Activated CD8-positive, alpha-beta memory T cell treated with anti-CD3 and anti-CD28 coated beads for 24 hours (primary cell): ENCODE measurements at regions not wholly inside any gene's neighbourhood (a gene's known extent, or its start where the extent isn't known, plus 50 kb on each side); places are given as distances from the start of the nearest gene placed in this dataset.

Experiments used
- DNase-seq: peaks from one replicate; pipeline ENCODE4 v3.0.0-alpha.2; 2020

DNA sequence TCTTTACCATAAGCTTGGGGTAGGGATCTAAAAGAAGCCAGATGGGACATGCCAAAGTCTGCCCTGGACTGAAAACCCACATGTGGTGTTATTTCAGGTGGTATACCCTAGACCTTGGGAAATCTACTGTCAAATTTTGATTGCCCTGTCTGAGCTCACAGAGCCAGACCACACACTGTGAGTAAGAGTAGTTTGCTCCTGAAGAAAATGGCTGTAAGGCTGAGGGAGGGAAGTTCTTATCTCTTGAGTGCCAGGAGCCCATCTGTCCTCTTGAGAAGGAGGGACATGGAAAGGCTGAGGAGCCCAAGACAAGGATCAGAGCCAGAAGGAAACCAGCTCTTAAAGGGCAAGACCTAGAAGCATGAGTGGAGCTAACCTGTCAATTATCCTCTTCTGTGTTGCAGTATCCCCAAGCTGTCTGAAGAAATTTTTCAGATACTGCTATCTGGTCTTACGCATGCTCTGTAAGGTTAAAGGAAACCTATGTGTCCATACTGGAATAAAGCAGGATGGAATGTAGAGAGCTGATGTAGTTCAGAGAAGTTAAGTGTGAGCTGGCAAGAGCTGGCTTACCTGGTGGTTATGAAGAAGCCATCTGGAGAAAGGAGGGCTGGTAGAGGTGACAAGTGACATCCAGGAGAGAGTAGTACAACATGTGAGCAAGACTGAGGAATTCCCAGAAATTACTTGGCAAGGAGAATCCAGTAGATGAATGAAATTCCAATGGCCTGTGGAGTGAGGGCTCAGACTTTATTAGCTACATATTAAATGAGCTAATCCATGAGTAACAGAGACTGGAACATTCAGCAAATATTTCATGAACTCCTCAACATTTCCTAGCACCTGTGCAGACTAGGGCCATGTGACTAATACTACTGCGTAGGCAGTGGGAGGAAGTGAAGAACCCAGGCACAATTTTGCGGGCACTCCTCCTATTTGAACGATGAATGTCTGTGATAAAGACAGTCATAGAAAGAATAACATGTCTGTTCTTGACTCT is 389.1 kb upstream of the KIF2A start:
- no peak for DNase-seq

DNA sequence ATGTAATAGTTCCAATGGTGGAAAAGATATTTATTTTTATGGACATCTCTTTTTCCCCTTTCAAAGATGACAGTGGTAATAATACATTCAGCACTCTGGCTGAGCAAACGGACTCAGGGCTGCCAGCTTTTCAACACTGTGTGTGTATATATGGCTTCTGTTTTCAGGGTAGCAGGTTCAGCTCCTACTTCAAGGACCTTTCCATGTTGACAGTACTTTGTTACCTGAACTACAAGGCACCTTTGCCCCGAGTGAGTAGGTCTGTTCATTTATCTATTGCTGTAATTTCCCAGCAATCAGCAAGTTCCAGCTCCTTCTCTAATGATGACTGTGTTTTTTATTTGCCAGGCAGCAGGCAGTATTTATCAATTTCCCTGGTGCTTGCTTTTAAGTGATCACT is 387.4 kb upstream of the KIF2A start:
- DNase-seq, result no peak

DNA sequence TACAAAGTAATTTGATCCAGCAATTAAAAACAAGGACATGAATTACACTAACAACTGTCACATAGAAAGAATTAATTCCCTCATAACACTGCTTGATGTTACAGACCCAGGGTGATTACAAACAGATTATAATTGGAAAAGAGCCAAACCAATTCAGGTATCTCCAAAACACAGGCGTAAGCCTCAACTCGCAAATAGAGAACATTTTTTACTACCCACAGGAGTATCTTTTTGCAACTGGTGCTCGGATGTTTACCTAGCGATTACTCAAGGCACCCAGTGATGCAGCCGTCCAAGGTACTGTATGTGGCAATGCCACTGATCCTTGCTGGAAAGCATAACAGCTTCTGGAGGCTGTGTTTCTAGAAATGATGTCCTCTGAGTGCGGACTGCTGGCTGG is 386.1 kb upstream of the KIF2A start:
- DNase-seq, result no peak

DNA sequence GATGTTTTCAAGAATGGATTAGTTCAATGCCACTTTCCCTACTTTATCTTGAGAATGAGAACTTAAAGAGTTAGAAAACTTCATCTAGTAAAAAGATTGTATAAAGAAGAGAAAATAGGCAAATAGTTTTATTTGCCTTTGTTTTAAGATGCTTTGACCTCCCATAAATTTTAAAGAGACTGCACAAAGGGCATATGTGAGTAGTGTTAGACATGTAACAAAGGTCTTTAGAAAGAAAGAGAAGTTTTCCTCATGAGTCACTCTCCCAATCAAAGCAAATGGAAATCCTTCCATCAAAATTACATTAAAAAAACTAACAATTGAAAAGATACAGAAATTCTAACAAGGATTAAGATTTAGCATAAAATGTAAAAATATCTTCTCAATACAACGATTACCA is 381.8 kb upstream of the KIF2A start:
- DNase-seq, result no peak

DNA sequence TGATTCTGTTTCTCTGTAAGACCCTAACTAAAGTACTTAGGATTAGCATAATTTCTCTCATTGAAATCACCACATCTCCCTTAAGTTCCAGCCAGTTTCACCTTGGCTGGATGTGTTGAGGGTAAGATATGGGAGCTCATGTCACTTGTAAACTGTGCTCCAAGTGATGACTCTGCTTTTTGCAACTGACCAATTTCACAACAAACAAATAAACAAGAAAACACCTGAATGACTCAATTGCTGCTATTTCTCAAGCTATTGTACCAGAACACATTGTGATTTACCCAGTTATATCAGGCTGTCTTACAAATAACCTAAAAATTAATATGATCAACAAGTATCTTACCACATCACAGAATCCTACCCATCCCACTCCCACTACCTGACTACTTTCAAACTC is 379.1 kb upstream of the KIF2A start:
- no peak for DNase-seq

DNA sequence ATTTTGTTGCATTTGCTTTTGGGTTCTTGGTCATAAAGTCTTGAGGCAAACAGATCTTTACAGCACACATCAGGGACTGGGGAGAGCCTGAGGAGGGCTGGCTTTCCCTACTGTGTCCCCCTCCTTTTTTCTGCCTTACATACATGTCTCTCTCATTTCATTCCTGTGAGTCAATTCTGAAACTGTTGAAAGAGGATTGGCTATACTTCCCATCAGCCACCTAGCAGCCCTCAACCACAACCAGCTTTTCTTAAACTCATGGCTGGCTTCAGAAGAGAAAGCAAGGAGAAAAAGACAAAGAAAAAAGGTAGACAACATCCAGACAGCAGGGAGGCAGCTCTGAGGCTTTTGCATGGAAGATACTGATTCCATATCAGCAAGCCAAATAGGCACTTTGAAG is 374.8 kb upstream of the KIF2A start:
- DNase-seq, result no peak

DNA sequence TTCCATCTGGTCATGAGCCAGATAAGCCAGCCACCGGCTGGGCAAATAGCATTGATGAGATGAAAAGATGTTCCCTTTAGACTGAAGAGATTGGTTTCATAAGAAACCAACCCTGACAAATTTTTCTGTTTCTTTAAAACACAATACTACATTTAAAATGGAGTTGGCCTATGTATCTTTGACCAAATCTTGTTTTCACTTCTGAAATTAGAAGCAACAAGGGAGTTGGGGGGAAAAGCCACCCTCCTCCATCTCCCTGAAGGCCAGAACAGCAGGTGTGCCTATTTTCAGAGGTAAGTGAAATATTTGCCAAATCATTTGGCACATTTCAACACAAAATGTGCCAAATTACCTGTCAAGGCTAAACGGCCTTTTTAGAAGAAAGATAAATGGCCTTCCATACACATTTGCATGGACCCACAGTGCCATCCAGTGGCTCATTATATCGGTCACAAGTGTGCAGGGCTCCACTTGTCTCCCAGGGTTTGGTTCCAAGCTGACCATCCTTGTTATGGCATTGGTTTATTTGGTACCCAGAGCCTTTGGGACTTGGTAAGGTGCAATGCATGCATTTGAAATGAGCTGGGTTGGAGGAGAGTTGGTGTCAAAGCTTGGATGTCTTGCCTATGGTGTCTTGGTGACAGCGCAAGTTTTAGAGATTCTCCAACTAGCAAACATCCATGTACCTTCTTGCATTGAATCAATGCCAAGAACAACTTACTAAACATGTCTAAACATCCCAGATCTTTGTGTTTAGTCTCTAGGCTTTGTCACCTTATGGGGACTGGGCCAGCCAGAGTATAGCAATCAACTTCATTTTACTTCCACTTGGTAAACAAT is 372.0 kb upstream of the KIF2A start:
- DNase-seq, result no peak

DNA sequence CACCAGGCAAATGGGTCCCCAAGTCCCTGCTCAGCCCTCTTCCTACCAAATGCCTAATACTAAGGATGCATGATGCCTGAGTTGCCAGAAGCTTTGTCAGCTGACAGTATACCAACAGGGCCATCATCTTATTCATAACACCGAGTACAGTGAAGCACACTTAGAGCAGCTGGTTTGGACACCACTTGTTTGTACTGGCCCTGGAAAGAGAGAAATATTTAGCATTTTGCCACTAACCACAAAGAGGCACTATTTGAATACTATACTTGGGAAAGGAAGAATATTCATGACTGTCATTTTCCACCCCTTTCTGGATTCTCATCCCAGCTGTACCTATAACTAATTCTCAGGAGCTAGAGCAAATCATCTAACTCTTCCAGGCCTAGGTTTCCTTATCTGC is 364.4 kb upstream of the KIF2A start:
- DNase-seq, result no peak

DNA sequence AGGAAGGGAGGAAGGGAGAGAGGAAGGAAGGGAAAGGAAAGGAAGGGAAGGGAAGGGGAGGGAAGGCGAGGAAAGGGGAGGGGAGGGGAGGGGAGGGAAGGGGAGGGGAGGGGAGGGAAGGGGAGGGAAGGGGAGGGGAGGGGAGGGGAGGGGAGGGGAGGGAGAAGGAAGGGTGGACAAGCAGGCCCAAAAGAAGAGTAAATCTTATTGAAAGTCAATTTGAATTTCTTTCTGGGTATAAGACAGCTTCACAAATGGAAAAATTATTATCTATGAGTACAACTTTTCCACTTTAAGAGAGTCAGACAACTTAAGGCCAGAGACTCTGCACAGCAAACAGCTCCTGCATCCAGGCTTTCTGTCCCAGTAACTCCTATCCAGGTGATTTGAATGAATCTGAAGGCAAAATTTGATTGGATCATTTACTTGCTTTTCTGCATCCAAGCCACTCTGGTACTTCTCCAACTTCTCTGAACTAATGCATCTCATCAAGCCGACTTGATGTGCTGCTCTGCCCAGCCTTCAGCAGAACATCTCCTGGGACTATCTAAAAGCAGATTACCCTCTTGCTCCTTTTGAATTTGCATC is 363.4 kb upstream of the KIF2A start:
- DNase-seq, result no peak

DNA sequence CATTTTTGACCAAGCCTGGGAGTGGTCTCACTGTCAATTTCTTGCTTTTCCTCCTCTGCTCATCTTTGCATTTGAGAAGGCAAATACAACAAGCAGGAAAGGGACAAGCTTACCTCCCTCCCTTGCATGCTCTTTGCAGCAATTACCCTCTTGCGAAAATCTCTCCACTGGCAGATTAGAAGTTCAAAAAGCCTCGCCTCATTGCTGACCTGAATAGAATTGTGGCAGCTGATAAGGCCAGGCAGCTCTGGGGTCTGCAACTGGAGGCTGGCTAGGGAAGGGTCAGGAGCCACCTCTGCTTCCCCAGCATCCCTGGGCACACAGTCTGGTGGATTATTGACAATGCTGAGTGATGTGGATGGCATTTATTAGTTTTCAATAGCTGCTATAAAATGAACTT is 362.3 kb upstream of the KIF2A start:
- DNase-seq, result no peak

DNA sequence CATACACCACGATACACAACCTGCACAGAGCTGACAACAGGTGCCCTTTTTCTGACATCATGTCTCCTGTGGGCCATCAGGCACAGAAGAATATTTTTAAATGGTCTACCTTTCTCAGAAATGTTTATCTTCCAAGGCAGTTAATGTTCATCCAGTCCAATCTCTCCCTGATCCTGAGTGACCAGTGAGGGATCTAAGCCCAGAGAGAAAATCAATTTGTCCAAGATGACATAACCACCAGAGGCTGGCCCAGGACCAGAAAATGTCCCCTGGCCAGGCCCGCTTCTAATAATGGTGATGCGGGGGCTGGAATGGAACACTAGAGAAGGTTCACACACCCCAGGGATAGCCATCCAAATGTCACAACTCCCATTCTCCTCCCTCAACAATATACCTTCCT is 357.9 kb upstream of the KIF2A start:
- no peak for DNase-seq

DNA sequence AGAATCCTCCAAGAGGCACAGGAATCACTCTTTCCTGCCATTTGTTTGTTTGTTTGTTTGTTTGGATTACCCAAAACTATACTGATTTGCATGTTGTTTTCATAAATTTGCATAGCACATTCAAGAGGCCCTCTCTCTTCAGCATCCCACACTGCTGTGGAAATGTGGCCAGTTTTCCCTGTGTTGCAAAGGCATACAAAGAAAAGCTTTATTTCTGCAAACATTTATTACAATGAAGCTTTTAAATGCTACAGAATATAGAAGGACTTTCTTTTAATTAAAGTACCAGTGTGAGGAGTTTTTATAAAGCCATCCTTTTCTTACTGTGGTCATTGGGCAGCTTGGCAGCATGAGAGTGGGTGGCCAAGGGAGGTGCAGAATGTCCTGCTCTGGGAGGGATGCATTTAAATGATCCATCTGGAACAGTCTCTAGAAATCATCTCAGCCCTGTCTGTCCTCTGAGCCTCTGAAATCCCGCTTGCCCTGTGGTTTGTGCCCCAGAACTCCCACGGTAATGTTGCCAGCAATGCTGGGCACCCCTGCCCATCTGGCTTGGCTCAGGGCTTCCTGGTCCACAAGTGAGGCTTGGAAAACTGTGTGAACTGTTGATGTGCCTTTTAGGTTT is 356.8 kb upstream of the KIF2A start:
- no peak for DNase-seq

DNA sequence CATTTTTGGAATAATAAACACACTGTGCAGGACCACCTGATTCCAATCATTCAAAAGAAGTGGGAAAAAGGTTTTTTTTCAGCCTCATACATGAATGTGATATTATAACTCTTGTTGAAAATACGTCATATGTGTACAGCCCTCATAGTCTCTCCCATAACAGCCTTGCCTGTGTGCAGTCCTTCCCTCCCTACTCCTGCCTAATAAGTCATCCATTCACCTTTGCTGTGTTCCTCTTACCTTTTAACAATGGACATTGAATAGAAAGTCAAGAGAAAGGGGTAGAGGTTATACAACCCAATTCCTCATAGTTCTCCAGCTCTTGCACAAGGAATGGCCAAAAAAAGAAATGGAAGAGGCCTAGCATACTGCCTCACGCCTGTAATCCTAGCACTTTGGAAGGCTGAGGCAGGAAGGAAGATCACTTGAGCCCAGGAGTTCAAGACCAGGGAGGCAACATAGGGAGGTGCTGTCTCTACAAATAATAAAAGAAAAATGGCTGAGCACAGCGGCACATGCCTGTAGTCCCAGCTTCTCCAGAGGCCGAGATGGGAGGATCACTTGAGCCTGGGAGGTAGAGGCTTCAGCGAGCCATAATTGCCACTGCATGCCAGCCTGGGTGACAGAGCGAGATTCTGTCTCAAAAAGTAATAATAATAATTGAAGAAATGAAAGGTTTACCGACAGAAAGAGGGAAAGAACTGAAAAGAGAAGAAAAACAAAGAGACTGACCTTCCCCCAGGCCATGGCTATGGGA is 356.1 kb upstream of the KIF2A start:
- no peak for DNase-seq

DNA sequence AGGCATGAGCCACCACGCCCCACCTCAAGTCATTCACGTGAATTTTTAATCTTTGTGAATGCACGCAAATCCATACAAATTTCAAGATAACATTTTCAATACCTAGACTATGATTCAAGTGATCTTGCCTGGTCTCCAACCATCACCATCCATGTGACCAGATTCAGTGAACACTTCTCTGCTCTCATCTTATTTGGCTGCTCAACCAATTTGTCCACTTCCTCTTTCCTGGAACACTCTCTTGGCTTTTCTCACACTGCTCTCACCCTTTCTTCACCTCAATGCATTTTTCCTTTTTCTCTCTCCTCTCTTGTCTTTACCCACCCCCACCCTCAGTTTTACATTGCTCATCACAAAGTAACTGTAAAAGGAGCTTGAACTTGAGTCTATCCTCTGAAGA is 354.7 kb upstream of the KIF2A start:
- DNase-seq, result no peak

DNA sequence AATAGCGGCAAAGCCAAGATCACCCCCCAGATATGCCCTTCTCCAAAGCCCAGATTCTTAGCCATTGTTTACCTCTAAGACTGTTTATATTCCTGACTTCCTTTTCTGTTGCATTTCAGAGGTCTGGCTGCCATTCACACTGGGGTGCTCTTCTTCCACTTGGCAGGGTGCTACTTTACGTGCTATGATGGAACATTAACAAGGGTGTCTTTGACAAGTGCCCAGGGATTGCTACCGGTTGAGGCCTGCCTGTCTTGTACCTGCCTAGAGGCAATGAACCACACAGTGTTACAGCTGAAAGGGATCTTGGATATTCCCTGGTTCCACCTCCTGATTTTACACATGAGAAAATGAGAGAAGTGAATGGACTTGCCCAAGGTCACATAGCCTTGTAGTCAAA is 352.1 kb upstream of the KIF2A start:
- DNase-seq, result no peak

DNA sequence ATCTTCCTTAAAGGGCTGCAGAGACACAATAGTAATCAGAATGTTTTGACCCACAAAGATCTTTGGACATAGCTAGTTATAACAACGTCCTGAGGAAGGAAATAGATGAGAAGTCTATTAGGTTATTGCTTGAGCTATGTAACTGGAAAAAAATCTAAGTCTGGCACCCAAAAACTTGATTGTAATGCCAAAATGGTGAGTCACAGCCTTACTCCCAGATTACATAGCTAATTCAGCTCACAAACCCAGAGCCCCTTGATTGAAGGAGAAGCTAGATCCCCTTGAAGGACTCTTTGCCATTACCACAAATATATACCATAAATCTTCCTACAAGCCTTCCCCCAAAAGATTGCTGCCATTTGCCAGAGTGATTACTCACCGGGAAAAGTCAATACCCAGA is 341.8 kb upstream of the KIF2A start:
- DNase-seq, result no peak

DNA sequence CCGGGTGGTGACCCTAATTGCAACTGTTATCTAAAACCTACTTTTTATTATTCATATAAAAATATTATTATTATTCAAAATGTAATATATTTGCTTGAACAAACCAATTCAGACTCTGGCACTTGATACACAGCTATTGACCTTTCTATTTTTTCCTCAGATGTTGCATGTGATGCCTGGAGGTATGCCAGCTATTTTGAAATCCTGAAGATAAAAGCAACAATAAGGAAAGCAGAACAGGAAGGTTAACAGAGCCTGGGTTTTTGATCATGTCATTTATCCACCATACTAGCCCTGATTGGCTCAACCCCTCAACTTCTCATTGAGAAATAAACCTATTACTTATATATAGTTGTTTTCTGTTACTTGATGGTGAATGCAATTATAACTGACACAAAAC is 340.9 kb upstream of the KIF2A start:
- DNase-seq, result no peak

DNA sequence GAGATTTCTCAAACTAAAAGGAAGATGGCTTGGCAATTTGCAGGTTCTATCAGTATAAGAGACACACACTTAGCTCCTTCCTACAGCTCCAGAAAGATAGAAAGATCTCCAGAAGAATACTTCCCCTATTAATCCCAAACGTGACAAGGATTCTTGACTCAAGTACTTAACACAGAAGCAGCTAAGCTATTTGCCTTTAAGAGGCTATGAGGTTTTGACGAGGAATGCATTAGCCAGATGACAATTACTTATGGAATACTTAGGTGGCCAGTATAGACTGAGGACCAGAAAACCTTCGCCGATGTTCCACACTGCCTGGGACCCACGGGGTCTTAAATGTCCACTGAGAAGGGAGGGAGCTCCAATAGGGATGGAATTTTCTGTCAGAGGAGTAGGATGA is 340.5 kb upstream of the KIF2A start:
- DNase-seq, result no peak

DNA sequence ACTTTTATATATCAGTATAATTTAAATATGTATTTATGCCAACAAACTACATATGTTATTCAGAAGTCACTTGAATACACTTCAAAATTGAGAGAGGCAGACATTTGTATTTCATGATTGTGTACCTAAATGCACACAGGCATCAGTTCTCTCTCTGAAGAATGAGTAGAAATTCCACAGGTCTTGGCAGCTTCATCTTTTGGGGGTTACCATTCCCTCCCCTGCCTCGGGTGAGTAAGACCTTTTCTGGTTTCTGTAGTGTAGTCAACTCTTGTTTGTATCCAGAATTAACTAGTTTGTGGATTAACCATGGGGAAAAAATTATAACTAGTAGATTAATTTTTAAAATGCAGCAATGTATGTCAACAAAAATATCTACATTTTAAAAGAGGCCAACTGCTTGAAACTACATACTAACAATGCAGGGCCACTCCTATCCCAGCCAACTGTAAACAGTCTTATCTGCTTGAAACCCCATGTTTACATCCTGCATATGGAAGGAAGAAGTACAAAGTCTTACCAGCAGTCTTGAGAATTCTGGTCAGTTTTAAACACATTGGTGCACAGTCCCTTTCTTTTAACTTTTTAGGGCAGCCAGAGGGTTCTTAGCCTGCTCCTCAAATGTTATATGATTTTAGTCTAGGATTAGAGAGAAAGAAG is 339.6 kb upstream of the KIF2A start:
- DNase-seq, result no peak

DNA sequence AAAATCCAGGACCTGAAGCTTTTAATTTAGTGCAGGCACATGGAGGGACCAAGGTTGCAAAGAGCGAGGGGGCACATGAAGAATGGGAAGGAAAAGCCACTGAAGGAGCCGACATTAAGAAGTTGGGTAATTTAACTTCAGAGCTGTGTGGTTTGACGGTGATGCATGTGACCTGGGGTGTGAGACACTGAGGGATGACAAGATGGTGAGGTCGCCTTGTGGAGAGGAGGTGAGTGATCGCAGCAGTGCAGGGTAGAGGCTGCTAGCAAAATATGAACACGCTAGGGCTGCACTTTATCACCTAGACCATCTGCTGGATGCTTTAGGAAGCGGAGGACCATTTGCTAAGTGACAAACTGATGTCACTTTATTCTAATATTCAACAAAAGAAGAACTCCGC is 339.0 kb upstream of the KIF2A start:
- DNase-seq, result no peak

DNA sequence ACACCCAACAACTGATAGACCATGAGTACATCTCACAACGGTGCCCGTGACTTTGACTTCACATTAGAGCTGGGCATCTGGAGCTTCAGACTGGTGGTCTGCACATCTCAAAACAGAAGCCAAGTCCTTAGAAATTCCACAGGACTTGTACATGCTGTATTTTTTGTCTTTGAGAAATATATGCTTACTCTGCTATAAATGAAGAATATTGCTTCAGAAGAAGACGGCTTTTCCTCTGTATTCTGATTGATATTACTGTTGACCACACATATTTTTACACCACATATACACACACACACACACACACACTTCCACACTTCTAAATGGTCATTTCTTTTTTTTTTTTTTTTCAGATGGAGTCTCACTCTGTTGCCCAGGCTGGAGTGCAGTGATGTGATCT is 338.3 kb upstream of the KIF2A start:
- DNase-seq, result no peak

DNA sequence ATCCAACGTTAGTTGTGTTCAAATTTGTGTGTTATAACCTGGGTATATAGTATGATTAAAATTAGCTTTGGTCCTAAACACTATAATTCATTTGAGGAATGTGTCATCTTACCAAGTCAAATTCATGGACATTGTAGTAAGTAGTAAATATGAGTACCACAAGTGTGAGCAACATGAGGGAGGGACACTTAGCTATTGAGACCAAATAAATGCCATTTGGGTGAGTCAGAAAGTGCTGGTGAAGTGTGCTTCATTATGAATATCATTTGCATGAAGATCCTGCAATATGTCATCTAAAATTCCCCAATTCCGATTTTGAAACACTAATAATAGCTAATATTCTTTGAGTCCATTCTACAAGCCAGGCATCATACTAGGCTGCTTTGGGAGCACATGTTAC is 336.7 kb upstream of the KIF2A start:
- no peak for DNase-seq
